Activated T-cell treated with anti-CD3 and anti-CD28 coated beads for 24 hours (primary cell): ENCODE measurements at regions not wholly inside any gene's neighbourhood (a gene's known extent, or its start where the extent isn't known, plus 50 kb on each side); places are given as distances from the start of the nearest gene placed in this dataset.

Experiments
- DNase-seq: peaks from one replicate; pipeline ENCODE4 v3.0.0-alpha.2; 2020; ENCODE audit warnings: low read depth

- DNase-seq = no peak
These were observed 228.6 kb downstream of the TTLL7 start for GRCh38 chr1:83770319-83770661.

- DNase-seq = no peak
These were observed 229.2 kb downstream of the TTLL7 start for GRCh38 chr1:83769594-83770318.

- DNase-seq = no peak
These were observed 229.9 kb downstream of the TTLL7 start for GRCh38 chr1:83769072-83769471.

- no peak for DNase-seq
These were observed 232.7 kb downstream of the TTLL7 start for GRCh38 chr1:83766241-83766691.

- DNase-seq = no peak
These were observed 233.8 kb downstream of the TTLL7 start for GRCh38 chr1:83765125-83765524.

GRCh38 chr1:83764209-83764608, 234.7 kb downstream of the TTLL7 start:
- no peak for DNase-seq

GRCh38 chr1:83763361-83764095, 235.4 kb downstream of the TTLL7 start:
- DNase-seq = no peak

GRCh38 chr1:83762416-83762815, 236.5 kb downstream of the TTLL7 start:
- no peak for DNase-seq

- no peak for DNase-seq
These were observed 236.9 kb downstream of the TTLL7 start for GRCh38 chr1:83762039-83762365.

- DNase-seq = no peak
These were observed 237.5 kb downstream of the TTLL7 start for GRCh38 chr1:83761167-83762038.

- no peak for DNase-seq
These were observed 238.5 kb downstream of the TTLL7 start for GRCh38 chr1:83760226-83761021.

- DNase-seq = no peak
These were observed 241.8 kb downstream of the TTLL7 start for GRCh38 chr1:83756984-83757717.

- no peak for DNase-seq
These were observed 247.3 kb downstream of the TTLL7 start for GRCh38 chr1:83751602-83752001.

- DNase-seq = no peak
These were observed 248.7 kb downstream of the TTLL7 start for GRCh38 chr1:83750201-83750600.

GRCh38 chr1:83747853-83748482, 251.0 kb downstream of the TTLL7 start:
- no peak for DNase-seq

GRCh38 chr1:83746234-83746633, 252.7 kb downstream of the TTLL7 start:
- no peak for DNase-seq

- no peak for DNase-seq
These were observed 256.5 kb downstream of the TTLL7 start for GRCh38 chr1:83742446-83742845.

- no peak for DNase-seq
These were observed 257.2 kb downstream of the TTLL7 start for GRCh38 chr1:83741770-83742169.

- no peak for DNase-seq
These were observed 257.6 kb downstream of the TTLL7 start for GRCh38 chr1:83741348-83741747.

- no peak for DNase-seq
These were observed 263.4 kb downstream of the TTLL7 start for GRCh38 chr1:83735526-83735925.

- DNase-seq = no peak
These were observed 264.5 kb downstream of the TTLL7 start for GRCh38 chr1:83734420-83734819.
